AG09319 (cell line): ENCODE measurements at regions not wholly inside any gene's neighbourhood (a gene's known extent, or its start where the extent isn't known, plus 50 kb on each side); places are given as distances from the start of the nearest gene placed in this dataset.
"Not testable (repeated sequence)": the region's sequence is repeated elsewhere in the genome, so short reads cannot be mapped to it uniquely, and the experiment has no call there.

Experiments
- DNase-seq: peaks from one replicate; pipeline ENCODE4 v3.0.0-alpha.2; 2010; ENCODE audit warnings: low read depth; ENCODE audit errors: extremely low read depth
- CTCF ChIP-seq: IDR thresholded peaks from 2 replicates; pipeline ENCODE4 v1.5.1; 2011; ENCODE audit warnings: low read depth, mild to moderate bottlenecking, inconsistent platforms, low read length, moderate library complexity

GRCh38 chr4:66123831-66124413 lies 453.6 kb upstream of the EPHA5 start:
- TF ChIP-seq CTCF, result no peak
- DNase-seq, result no peak

GRCh38 chr4:66123190-66123589 lies 452.9 kb upstream of the EPHA5 start:
- DNase-seq, result no peak

GRCh38 chr4:66115231-66115630 lies 444.9 kb upstream of the EPHA5 start:
- not testable (repeated sequence) for DNase-seq

More at GRCh38 chr4:66123190-66123589, 452.9 kb upstream of the EPHA5 start:
- TF ChIP-seq CTCF, result no peak

- TF ChIP-seq CTCF, result no peak
- DNase-seq, result no peak
Observed at GRCh38 chr4:66108898-66109297, 438.6 kb upstream of the EPHA5 start.

- no peak for DNase-seq
- TF ChIP-seq CTCF, result no peak
Observed at GRCh38 chr4:66097218-66097617, 426.9 kb upstream of the EPHA5 start.

GRCh38 chr4:66095065-66095464 lies 424.8 kb upstream of the EPHA5 start:
- DNase-seq, result no peak
- TF ChIP-seq CTCF, result no peak

GRCh38 chr4:66094070-66094469 lies 423.8 kb upstream of the EPHA5 start:
- DNase-seq, result no peak
- TF ChIP-seq CTCF, result no peak

GRCh38 chr4:66091786-66092185 lies 421.5 kb upstream of the EPHA5 start:
- no peak for TF ChIP-seq CTCF
- DNase-seq, result no peak
